ENCODE measurements at regions not wholly inside any gene's neighbourhood (a gene's known extent, or its start where the extent isn't known, plus 50 kb on each side); places are given as distances from the start of the nearest gene placed in this dataset.
"Not testable (repeated sequence)": the region's sequence is repeated elsewhere in the genome, so short reads cannot be mapped to it uniquely, and the experiment has no call there.

GRCh38 chr3:150270444-150270843 lies 137.7 kb upstream of the TSC22D2 start:
- not testable (repeated sequence) for TF ChIP-seq KAT2B (IDR thresholded peaks at IDR 0.05; ENCODE audit: low read depth, low read length); POLR2AphosphoS5 (IDR thresholded peaks at IDR 0.05; ENCODE audit: control insufficient read depth, insufficient read depth, low read depth, low read length); ZNF253 (CRISPR knock-in tag; conservative IDR thresholded peaks at IDR 0.05); ARID2 (IDR thresholded peaks at IDR 0.05); AFF1 (IDR thresholded peaks at IDR 0.05; ENCODE audit: low read depth in 1 of 2, partially characterized antibody in 2 of 2); ZBTB2 (IDR thresholded peaks at IDR 0.05); BCOR (IDR thresholded peaks at IDR 0.05); ZNF609 (CRISPR knock-in tag; IDR thresholded peaks at IDR 0.05; ENCODE audit: borderline replicate concordance); ZNF695 (CRISPR knock-in tag; IDR thresholded peaks at IDR 0.05); ZNF282 (CRISPR knock-in tag; IDR thresholded peaks at IDR 0.05); MTF1 (CRISPR knock-in tag; IDR thresholded peaks at IDR 0.05; ENCODE audit: borderline replicate concordance)
